OCI-LY1 (cell line): ENCODE measurements at regions not wholly inside any gene's neighbourhood (a gene's known extent, or its start where the extent isn't known, plus 50 kb on each side); places are given as distances from the start of the nearest gene placed in this dataset.

ENCODE experiments used
- H2AFZ ChIP-seq: fragments of 200-600 bp; sonication (generic), shearing (Covaris generic); 2 replicates; pipeline ENCODE4 v1.6.0; 2014; ENCODE audit warnings: antibody characterized with exemption, mild to moderate bottlenecking, low read length
- H3F3A ChIP-seq: fragments of 200-600 bp; sonication (generic), shearing (Covaris generic); 2 replicates; pipeline ENCODE4 v1.6.0; 2014; ENCODE audit warnings: mild to moderate bottlenecking, antibody characterized with exemption, low read length, moderate library complexity; ENCODE audit not compliant: insufficient read depth
- H3K27ac ChIP-seq: fragments of 200-600 bp; sonication (generic); 2 replicates; pipeline ENCODE4 v1.5.1; 2014; ENCODE audit warnings: low read length, mixed run types, mild to moderate bottlenecking, low read depth; ENCODE audit not compliant: poor library complexity, severe bottlenecking
- H3K27me3 ChIP-seq: fragments of 200-600 bp; sonication (generic); 2 replicates; pipeline ENCODE4 v1.6.0; 2014; ENCODE audit warnings: antibody characterized with exemption, mild to moderate bottlenecking, low read length, moderate library complexity; ENCODE audit not compliant: insufficient read depth
- H3K36me3 ChIP-seq: fragments of 200-600 bp; sonication (generic); 2 replicates; pipeline ENCODE4 v1.6.1; 2014; ENCODE audit warnings: mild to moderate bottlenecking, antibody characterized with exemption, low read length, moderate library complexity, mixed read lengths; ENCODE audit not compliant: insufficient read depth
- H3K4me1 ChIP-seq: fragments of 200-600 bp; sonication (generic); 2 replicates; pipeline ENCODE4 v1.5.1; 2014; ENCODE audit warnings: mild to moderate bottlenecking, low read length, moderate library complexity; ENCODE audit not compliant: insufficient read depth, severe bottlenecking
- H3K4me2 ChIP-seq: fragments of 200-600 bp; sonication (generic), shearing (Covaris generic); 2 replicates; pipeline ENCODE4 v1.6.1; 2014; ENCODE audit warnings: low read length
- H3K4me3 ChIP-seq: fragments of 200-600 bp; sonication (generic); 2 replicates; pipeline ENCODE4 v1.5.1; 2014; ENCODE audit warnings: low read length, low read depth, mild to moderate bottlenecking, mixed read lengths; ENCODE audit not compliant: poor library complexity, severe bottlenecking
- H3K79me2 ChIP-seq: fragments of 200-600 bp; shearing (Covaris generic); 2 replicates; pipeline ENCODE4 v1.6.1; 2016; ENCODE audit warnings: mixed run types, low read length, mixed read lengths; ENCODE audit not compliant: insufficient read depth
- H3K9ac ChIP-seq: fragments of 200-600 bp; sonication (generic), shearing (Covaris generic); 2 replicates; pipeline ENCODE4 v1.6.1; 2014; ENCODE audit warnings: mild to moderate bottlenecking, low read length, mixed read lengths
- H3K9me2 ChIP-seq: fragments of 200-600 bp; sonication (generic), shearing (Covaris generic); 2 replicates; pipeline ENCODE4 v1.6.1; 2014; ENCODE audit warnings: low read depth, mild to moderate bottlenecking, low read length, mixed read lengths
- H3K9me3 ChIP-seq: fragments of 200-600 bp; shearing (Covaris generic); 2 replicates; pipeline ENCODE4 v1.6.1; 2014; ENCODE audit warnings: low read length, mixed read lengths
- H4K20me1 ChIP-seq: fragments of 200-600 bp; sonication (generic), shearing (Covaris generic); 2 replicates; pipeline ENCODE4 v1.6.0; 2016; ENCODE audit warnings: mild to moderate bottlenecking, low read length; ENCODE audit not compliant: insufficient read depth
- EZH2 ChIP-seq: fragments of 200-600 bp; sonication (generic), shearing (Covaris generic); IDR thresholded peaks from 2 replicates; pipeline ENCODE4 v1.8.0; 2017; ENCODE audit warnings: borderline replicate concordance, mixed run types, mild to moderate bottlenecking, antibody characterized with exemption, low read length, moderate library complexity, mixed read lengths
- TF ChIP-seq, protein P1 (sequence below): fragments of 200-600 bp; sonication (generic), shearing (Covaris generic); IDR thresholded peaks from 2 replicates; pipeline ENCODE4 v1.5.1; 2017; ENCODE audit warnings: mild to moderate bottlenecking, antibody characterized with exemption, low read length, moderate library complexity, mixed read lengths

DNA sequence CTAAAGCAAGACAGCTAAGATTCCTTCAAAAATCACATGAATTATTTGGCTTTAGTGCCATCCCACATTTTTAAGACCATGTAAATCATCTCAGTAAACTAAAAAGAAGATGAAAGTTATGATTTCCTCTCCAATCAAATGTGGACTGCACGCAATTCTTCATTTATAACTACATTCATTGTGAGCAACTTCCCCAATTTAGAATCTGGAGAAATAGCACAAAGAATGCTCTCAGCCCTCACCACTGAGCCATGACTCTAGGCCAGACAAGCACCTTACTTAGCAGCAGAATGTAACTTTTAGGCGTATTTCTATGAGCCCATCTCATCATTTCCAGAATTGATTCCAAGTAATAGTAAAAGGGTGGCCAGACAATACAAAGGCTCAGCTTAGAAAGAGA lies 616.6 kb downstream of the TLE1 start:
- H3K27ac ChIP-seq: no peak overlapping the region
- H2AFZ ChIP-seq: no peak overlapping the region
- no peaks in the 10 kb centered on the region for H3F3A ChIP-seq
- H3K4me2 ChIP-seq: no peak overlapping the region
- no peak overlapping the region for H3K4me3 ChIP-seq
- no peaks in the 10 kb centered on the region for H3K4me1 ChIP-seq
- no peaks in the 10 kb centered on the region for H3K27me3 ChIP-seq
- H3K36me3 ChIP-seq: no peaks in the 10 kb centered on the region
- H3K9me2 ChIP-seq: no peaks in the 10 kb centered on the region
- H3K9ac ChIP-seq: no peak overlapping the region
- H3K9me3 ChIP-seq: no peaks in the 10 kb centered on the region
- no peak for TF ChIP-seq EZH2
- TF ChIP-seq, protein P1, sequence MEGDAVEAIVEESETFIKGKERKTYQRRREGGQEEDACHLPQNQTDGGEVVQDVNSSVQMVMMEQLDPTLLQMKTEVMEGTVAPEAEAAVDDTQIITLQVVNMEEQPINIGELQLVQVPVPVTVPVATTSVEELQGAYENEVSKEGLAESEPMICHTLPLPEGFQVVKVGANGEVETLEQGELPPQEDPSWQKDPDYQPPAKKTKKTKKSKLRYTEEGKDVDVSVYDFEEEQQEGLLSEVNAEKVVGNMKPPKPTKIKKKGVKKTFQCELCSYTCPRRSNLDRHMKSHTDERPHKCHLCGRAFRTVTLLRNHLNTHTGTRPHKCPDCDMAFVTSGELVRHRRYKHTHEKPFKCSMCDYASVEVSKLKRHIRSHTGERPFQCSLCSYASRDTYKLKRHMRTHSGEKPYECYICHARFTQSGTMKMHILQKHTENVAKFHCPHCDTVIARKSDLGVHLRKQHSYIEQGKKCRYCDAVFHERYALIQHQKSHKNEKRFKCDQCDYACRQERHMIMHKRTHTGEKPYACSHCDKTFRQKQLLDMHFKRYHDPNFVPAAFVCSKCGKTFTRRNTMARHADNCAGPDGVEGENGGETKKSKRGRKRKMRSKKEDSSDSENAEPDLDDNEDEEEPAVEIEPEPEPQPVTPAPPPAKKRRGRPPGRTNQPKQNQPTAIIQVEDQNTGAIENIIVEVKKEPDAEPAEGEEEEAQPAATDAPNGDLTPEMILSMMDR: no peak
- no peaks in the 10 kb centered on the region for H3K79me2 ChIP-seq
- no peaks in the 10 kb centered on the region for H4K20me1 ChIP-seq

GRCh38 chr9:81071108-81071507 lies 618.2 kb downstream of the TLE1 start:
- TF ChIP-seq, protein P1: no peak
- TF ChIP-seq EZH2: no peak
- no peak overlapping the region for H3K27ac ChIP-seq

DNA sequence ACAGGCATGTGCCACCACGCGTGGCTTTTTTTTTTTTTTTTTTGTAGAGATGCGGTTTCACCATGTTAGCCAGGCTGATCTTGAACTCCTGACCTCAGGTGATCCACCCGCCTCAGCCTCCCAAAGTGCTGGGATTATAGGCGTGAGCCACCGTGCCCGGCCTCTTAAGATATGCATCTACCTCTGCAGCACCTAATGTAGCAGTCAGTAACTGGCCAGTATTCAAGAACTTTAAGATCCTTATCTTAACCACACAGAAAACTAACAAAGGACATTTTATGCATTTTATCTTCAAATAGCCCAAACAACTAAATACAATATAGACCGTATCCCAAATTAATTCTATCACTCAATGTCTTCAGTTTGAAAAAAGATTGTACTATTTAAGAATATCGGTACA lies 618.7 kb downstream of the TLE1 start:
- no peak for TF ChIP-seq EZH2
- TF ChIP-seq, protein P1: no peak
- no peaks in the 10 kb centered on the region for H3K27me3 ChIP-seq
- no peaks in the 10 kb centered on the region for H4K20me1 ChIP-seq
- no peak overlapping the region for H3K9ac ChIP-seq
- H3K4me2 ChIP-seq: no peak overlapping the region
- H3K4me1 ChIP-seq: no peaks in the 10 kb centered on the region
- H3F3A ChIP-seq: no peaks in the 10 kb centered on the region
- H3K4me3 ChIP-seq: no peak overlapping the region
- no peaks in the 10 kb centered on the region for H3K9me3 ChIP-seq
- H3K9me2 ChIP-seq: no peaks in the 10 kb centered on the region
- H3K36me3 ChIP-seq: no peaks in the 10 kb centered on the region
- no peak overlapping the region for H3K27ac ChIP-seq
- no peak overlapping the region for H2AFZ ChIP-seq
- no peaks in the 10 kb centered on the region for H3K79me2 ChIP-seq

More at GRCh38 chr9:81071108-81071507, 618.2 kb downstream of the TLE1 start:
- no peaks in the 10 kb centered on the region for H3K9me3 ChIP-seq
- no peaks in the 10 kb centered on the region for H3K9me2 ChIP-seq
- H3K79me2 ChIP-seq: no peaks in the 10 kb centered on the region
- H3F3A ChIP-seq: no peaks in the 10 kb centered on the region
- no peaks in the 10 kb centered on the region for H3K27me3 ChIP-seq
- no peak overlapping the region for H3K9ac ChIP-seq
- no peaks in the 10 kb centered on the region for H3K4me1 ChIP-seq
- H2AFZ ChIP-seq: no peak overlapping the region
- H3K4me3 ChIP-seq: no peak overlapping the region
- no peak overlapping the region for H3K4me2 ChIP-seq
- H3K36me3 ChIP-seq: no peaks in the 10 kb centered on the region
- no peaks in the 10 kb centered on the region for H4K20me1 ChIP-seq
